AG10803 (cell line): ENCODE measurements at regions not wholly inside any gene's neighbourhood (a gene's known extent, or its start where the extent isn't known, plus 50 kb on each side); places are given as distances from the start of the nearest gene placed in this dataset.

Experiments
- DNase-seq: peaks from one replicate; pipeline ENCODE4 v3.0.0; 2010; ENCODE audit warnings: low read depth
- H3K4me3 ChIP-seq: 2 replicates; pipeline ENCODE4 v1.5.1; 2011; ENCODE audit warnings: mild to moderate bottlenecking, low read length, control low read depth
- CTCF ChIP-seq: conservative IDR thresholded peaks from 2 replicates; pipeline ENCODE4 v1.5.1; 2011; ENCODE audit warnings: mild to moderate bottlenecking, low read length, control low read depth, inconsistent platforms

- no peak for TF ChIP-seq CTCF
- no peak overlapping the region for H3K4me3 ChIP-seq
- DNase-seq = no peak
Observed at GRCh38 chr7:109308816-109309215, 739.1 kb downstream of the DNAJB9 start.

- no peak for TF ChIP-seq CTCF
- H3K4me3 ChIP-seq = no peak overlapping the region
- DNase-seq = no peak
Observed at GRCh38 chr7:109309790-109310189, 740.1 kb downstream of the DNAJB9 start.

- no peak for DNase-seq
- no peak overlapping the region for H3K4me3 ChIP-seq
- TF ChIP-seq CTCF = no peak
Observed at GRCh38 chr7:109318136-109318535, 748.5 kb downstream of the DNAJB9 start.

GRCh38 chr7:109322833-109323232, 753.2 kb downstream of the DNAJB9 start:
- DNase-seq = no peak
- no peak for TF ChIP-seq CTCF
- no peak overlapping the region for H3K4me3 ChIP-seq

- no peak for DNase-seq
- no peak for TF ChIP-seq CTCF
Observed at GRCh38 chr7:109331423-109331822, 761.7 kb downstream of the DNAJB9 start.

GRCh38 chr7:109335951-109336350, 766.3 kb downstream of the DNAJB9 start:
- H3K4me3 ChIP-seq = no peak overlapping the region
- no peak for TF ChIP-seq CTCF
- DNase-seq = no peak

More at GRCh38 chr7:109331423-109331822, 761.7 kb downstream of the DNAJB9 start:
- no peak overlapping the region for H3K4me3 ChIP-seq

- DNase-seq = no peak
- no peak for TF ChIP-seq CTCF
- no peak overlapping the region for H3K4me3 ChIP-seq
Observed at GRCh38 chr7:109336531-109336930, 766.9 kb downstream of the DNAJB9 start.
